SK-N-SH treated with all-trans-retinoic acid at 6 μM for 48 hours (cell line): ENCODE measurements at regions not wholly inside any gene's neighbourhood (a gene's known extent, or its start where the extent isn't known, plus 50 kb on each side); places are given as distances from the start of the nearest gene placed in this dataset.
A peak's percentile ranks its signal among the peaks of the same experiment; 100 is the strongest.

Experiments used
- ATAC-seq: fragments of 200-7000 bp; cut with Tn5 transposase; 3 replicates; pipeline ENCODE4 v1.9.1; 2020; ENCODE audit warnings: mild to moderate bottlenecking, moderate library complexity
- ARNTL ChIP-seq: fragments of 450-650 bp; formaldehyde crosslinking; IDR thresholded peaks from 2 replicates; pipeline ENCODE4 v1.5.0; 2020; ENCODE audit warnings: low read depth, mild to moderate bottlenecking, moderate library complexity, borderline replicate concordance
- BACH2 ChIP-seq: fragments of 250-450 bp; sonication (Bioruptor Pico); IDR thresholded peaks from 2 replicates; pipeline ENCODE4 v1.9.0; 2021; ENCODE audit warnings: mild to moderate bottlenecking, borderline replicate concordance
- CSDC2 ChIP-seq: fragments of 250-450 bp; sonication (Bioruptor Pico); IDR thresholded peaks from 2 replicates; pipeline ENCODE4 v1.5.0; 2020; ENCODE audit warnings: mild to moderate bottlenecking, moderate library complexity
- GLIS3 ChIP-seq: fragments of 250-450 bp; sonication (Bioruptor Pico); IDR thresholded peaks from 2 replicates; pipeline ENCODE4 v1.5.0; 2020; ENCODE audit warnings: mild to moderate bottlenecking, moderate library complexity
- ISL1 ChIP-seq: fragments of 250-450 bp; sonication (Bioruptor Pico); IDR thresholded peaks from 2 replicates; pipeline ENCODE4 v2.1.2; 2022; ENCODE audit warnings: mild to moderate bottlenecking, moderate library complexity
- OSR1 ChIP-seq: fragments of 250-450 bp; sonication (Bioruptor Pico); IDR thresholded peaks from 2 replicates; pipeline ENCODE4 v1.8.0; 2022; ENCODE audit warnings: moderate library complexity, mild to moderate bottlenecking, inconsistent platforms
- PPARA ChIP-seq: fragments of 250-450 bp; sonication (Bioruptor Pico); IDR thresholded peaks from 2 replicates; pipeline ENCODE4 v1.5.0; 2020; ENCODE audit warnings: mild to moderate bottlenecking, borderline replicate concordance
- RARB ChIP-seq: fragments of 250-450 bp; sonication (Bioruptor Pico); IDR thresholded peaks from 2 replicates; pipeline ENCODE4 v1.8.0; 2021; ENCODE audit warnings: mild to moderate bottlenecking, moderate library complexity
- SNAI2 ChIP-seq: fragments of 250-450 bp; sonication (Bioruptor Pico); IDR thresholded peaks from 2 replicates; pipeline ENCODE4 v1.5.0; 2020; ENCODE audit warnings: mild to moderate bottlenecking, moderate library complexity
- TCF4 ChIP-seq: fragments of 250-450 bp; sonication (Bioruptor Pico); IDR thresholded peaks from 2 replicates; pipeline ENCODE4 v1.8.0; 2021; ENCODE audit warnings: mild to moderate bottlenecking, moderate library complexity, borderline replicate concordance
- TOX ChIP-seq: fragments of 250-450 bp; sonication (Bioruptor Pico); IDR thresholded peaks from 2 replicates; pipeline ENCODE4 v1.8.0; 2021; ENCODE audit warnings: mild to moderate bottlenecking, moderate library complexity, borderline replicate concordance
- ZC3H10 ChIP-seq: fragments of 250-450 bp; sonication (Bioruptor Pico); IDR thresholded peaks from 2 replicates; pipeline ENCODE4 v1.5.1; 2021; ENCODE audit warnings: mild to moderate bottlenecking, moderate library complexity
- ZFP3 ChIP-seq: fragments of 250-450 bp; sonication (Bioruptor Pico); IDR thresholded peaks from 2 replicates; pipeline ENCODE4 v1.5.0; 2020; ENCODE audit warnings: mild to moderate bottlenecking, moderate library complexity
- ZFP30 ChIP-seq: fragments of 450-650 bp; formaldehyde crosslinking; IDR thresholded peaks from 2 replicates; pipeline ENCODE4 v1.5.0; 2022; ENCODE audit warnings: mild to moderate bottlenecking, moderate library complexity
- ZNF565 ChIP-seq: fragments of 450-650 bp; formaldehyde crosslinking; conservative IDR thresholded peaks from 2 replicates; pipeline ENCODE4 v1.5.0; 2020; ENCODE audit warnings: low read depth, mild to moderate bottlenecking, moderate library complexity
- ZNF70 ChIP-seq: fragments of 450-650 bp; formaldehyde crosslinking; IDR thresholded peaks from 2 replicates; pipeline ENCODE4 v1.5.0; 2020; ENCODE audit warnings: mild to moderate bottlenecking, moderate library complexity
- ZNF8 ChIP-seq: fragments of 450-650 bp; formaldehyde crosslinking; IDR thresholded peaks from 2 replicates; pipeline ENCODE4 v1.5.0; 2020; ENCODE audit warnings: mild to moderate bottlenecking, moderate library complexity
- TF ChIP-seq, protein P1 (sequence below): fragments of 250-450 bp; sonication (Bioruptor Pico); IDR thresholded peaks from 2 replicates; pipeline ENCODE4 v1.5.1; 2020; ENCODE audit warnings: low read depth, mild to moderate bottlenecking, moderate library complexity
- TF ChIP-seq, protein P2 (sequence below): fragments of 250-450 bp; sonication (Bioruptor Pico); IDR thresholded peaks from 2 replicates; pipeline ENCODE4 v1.5.1; 2021; ENCODE audit warnings: mild to moderate bottlenecking, moderate library complexity
- TF ChIP-seq, protein P3 (sequence below): fragments of 250-450 bp; sonication (Bioruptor Pico); IDR thresholded peaks from 2 replicates; pipeline ENCODE4 v1.8.0; 2020; ENCODE audit warnings: mild to moderate bottlenecking, moderate library complexity, borderline replicate concordance
- TF ChIP-seq, protein P4 (sequence below): fragments of 250-450 bp; sonication (Bioruptor Pico); IDR thresholded peaks from 2 replicates; pipeline ENCODE4 v1.5.0; 2020; ENCODE audit warnings: mild to moderate bottlenecking, moderate library complexity
- TF ChIP-seq, protein P5 (sequence below): fragments of 250-450 bp; sonication (Bioruptor Pico); IDR thresholded peaks from 2 replicates; pipeline ENCODE4 v1.8.0; 2021; ENCODE audit warnings: low read depth, mild to moderate bottlenecking, moderate library complexity, borderline replicate concordance

DNA sequence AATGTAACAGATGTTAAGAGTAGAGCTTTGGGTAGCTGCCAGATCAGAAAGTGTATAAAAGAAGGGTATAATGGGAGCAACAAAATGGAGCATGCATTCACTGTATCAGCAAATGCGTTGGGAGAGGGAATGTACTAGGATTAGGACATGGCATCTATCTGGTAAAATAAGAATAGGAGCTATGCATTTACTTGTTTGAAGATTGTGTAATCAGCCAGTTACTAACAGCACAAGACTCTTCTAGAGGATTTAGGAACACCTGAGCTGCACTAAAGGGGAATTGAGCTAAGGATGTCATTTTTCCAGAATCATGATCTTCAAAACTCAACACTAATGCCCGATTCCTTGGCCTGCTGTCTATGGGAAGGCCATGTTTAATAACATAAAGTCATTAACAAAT is 394.2 kb upstream of the TNP1 start:
- no peak for ATAC-seq
- TF ChIP-seq, protein P1, sequence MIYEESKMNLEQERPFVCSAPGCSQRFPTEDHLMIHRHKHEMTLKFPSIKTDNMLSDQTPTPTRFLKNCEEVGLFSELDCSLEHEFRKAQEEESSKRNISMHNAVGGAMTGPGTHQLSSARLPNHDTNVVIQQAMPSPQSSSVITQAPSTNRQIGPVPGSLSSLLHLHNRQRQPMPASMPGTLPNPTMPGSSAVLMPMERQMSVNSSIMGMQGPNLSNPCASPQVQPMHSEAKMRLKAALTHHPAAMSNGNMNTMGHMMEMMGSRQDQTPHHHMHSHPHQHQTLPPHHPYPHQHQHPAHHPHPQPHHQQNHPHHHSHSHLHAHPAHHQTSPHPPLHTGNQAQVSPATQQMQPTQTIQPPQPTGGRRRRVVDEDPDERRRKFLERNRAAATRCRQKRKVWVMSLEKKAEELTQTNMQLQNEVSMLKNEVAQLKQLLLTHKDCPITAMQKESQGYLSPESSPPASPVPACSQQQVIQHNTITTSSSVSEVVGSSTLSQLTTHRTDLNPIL (CRISPR knock-in tag), result no peak
- TF ChIP-seq TOX (CRISPR knock-in tag) (no peak), PPARA (CRISPR knock-in tag) (no peak), ZNF8 (CRISPR knock-in tag) (no peak), ARNTL (no peak), CSDC2 (no peak), RARB (CRISPR knock-in tag) (no peak)
- TF ChIP-seq, protein P2, sequence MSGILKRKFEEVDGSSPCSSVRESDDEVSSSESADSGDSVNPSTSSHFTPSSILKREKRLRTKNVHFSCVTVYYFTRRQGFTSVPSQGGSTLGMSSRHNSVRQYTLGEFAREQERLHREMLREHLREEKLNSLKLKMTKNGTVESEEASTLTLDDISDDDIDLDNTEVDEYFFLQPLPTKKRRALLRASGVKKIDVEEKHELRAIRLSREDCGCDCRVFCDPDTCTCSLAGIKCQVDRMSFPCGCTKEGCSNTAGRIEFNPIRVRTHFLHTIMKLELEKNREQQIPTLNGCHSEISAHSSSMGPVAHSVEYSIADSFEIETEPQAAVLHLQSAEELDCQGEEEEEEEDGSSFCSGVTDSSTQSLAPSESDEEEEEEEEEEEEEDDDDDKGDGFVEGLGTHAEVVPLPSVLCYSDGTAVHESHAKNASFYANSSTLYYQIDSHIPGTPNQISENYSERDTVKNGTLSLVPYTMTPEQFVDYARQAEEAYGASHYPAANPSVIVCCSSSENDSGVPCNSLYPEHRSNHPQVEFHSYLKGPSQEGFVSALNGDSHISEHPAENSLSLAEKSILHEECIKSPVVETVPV (CRISPR knock-in tag), result no peak

DNA sequence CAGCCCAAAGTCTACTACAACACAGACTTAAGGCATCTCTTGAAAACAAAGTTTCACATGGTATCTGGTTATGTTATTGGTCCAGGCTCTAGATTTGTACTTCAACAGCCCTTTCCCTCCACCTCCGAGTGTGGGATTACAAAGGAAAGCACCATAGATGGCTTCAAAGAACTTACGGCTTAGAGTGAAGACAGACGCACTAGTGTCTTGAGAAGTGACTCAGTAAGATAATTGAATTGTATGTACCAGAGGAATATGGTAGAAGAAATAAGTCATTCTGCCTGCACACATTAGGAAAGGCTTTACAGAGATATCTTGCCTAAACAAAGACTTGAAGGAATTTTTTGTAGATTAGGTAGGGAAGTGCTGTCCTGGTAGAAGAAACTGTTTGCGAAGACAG is 392.3 kb upstream of the TNP1 start:
- ATAC-seq, result peak; percentile 35; the same call in 2 of the 3 replicates
- peak; percentile 26; the same call in 1 of the 2 replicates for TF ChIP-seq ISL1 (CRISPR knock-in tag)
- no peak for TF ChIP-seq ARNTL
- peak; percentile 57; the same call in 1 of the 2 replicates for TF ChIP-seq ZC3H10 (CRISPR knock-in tag)

DNA sequence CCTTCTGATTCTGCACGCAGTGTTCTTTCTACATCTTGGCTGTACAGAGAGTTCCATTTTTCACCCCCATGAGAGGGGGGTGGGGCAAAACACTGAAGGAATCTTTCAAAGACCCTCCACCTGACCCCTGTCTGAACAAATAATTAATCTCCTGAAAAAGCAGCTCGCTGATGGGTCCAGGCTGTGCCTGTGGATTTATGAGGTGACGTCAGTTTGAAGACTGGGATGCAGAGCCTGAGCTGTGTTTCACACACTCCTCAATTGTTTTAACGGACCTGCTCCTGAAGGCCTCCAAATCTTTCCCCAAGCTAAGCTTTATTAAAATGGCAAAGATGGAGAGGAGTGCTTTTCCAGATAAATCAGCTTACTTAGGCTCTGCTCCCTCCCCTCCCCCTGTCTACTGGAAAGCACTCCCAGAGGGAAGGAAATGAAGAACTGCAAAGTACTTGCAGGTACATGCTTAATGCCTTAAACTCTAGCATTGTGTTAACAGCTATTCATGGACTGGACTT is 390.2 kb upstream of the TNP1 start:
- ATAC-seq, result no peak
- no peak for TF ChIP-seq RARB (CRISPR knock-in tag)
- TF ChIP-seq OSR1 (CRISPR knock-in tag), result no peak
- no peak for TF ChIP-seq ZFP3 (CRISPR knock-in tag)
- TF ChIP-seq BACH2, result no peak
- no peak for TF ChIP-seq ZNF8 (CRISPR knock-in tag)
- no peak for TF ChIP-seq CSDC2
- no peak for TF ChIP-seq ZNF565
- TF ChIP-seq, protein P3, sequence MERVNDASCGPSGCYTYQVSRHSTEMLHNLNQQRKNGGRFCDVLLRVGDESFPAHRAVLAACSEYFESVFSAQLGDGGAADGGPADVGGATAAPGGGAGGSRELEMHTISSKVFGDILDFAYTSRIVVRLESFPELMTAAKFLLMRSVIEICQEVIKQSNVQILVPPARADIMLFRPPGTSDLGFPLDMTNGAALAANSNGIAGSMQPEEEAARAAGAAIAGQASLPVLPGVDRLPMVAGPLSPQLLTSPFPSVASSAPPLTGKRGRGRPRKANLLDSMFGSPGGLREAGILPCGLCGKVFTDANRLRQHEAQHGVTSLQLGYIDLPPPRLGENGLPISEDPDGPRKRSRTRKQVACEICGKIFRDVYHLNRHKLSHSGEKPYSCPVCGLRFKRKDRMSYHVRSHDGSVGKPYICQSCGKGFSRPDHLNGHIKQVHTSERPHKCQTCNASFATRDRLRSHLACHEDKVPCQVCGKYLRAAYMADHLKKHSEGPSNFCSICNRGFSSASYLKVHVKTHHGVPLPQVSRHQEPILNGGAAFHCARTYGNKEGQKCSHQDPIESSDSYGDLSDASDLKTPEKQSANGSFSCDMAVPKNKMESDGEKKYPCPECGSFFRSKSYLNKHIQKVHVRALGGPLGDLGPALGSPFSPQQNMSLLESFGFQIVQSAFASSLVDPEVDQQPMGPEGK (CRISPR knock-in tag), result no peak
- no peak for TF ChIP-seq SNAI2 (CRISPR knock-in tag)
- no peak for TF ChIP-seq TOX (CRISPR knock-in tag)
- TF ChIP-seq, protein P4, sequence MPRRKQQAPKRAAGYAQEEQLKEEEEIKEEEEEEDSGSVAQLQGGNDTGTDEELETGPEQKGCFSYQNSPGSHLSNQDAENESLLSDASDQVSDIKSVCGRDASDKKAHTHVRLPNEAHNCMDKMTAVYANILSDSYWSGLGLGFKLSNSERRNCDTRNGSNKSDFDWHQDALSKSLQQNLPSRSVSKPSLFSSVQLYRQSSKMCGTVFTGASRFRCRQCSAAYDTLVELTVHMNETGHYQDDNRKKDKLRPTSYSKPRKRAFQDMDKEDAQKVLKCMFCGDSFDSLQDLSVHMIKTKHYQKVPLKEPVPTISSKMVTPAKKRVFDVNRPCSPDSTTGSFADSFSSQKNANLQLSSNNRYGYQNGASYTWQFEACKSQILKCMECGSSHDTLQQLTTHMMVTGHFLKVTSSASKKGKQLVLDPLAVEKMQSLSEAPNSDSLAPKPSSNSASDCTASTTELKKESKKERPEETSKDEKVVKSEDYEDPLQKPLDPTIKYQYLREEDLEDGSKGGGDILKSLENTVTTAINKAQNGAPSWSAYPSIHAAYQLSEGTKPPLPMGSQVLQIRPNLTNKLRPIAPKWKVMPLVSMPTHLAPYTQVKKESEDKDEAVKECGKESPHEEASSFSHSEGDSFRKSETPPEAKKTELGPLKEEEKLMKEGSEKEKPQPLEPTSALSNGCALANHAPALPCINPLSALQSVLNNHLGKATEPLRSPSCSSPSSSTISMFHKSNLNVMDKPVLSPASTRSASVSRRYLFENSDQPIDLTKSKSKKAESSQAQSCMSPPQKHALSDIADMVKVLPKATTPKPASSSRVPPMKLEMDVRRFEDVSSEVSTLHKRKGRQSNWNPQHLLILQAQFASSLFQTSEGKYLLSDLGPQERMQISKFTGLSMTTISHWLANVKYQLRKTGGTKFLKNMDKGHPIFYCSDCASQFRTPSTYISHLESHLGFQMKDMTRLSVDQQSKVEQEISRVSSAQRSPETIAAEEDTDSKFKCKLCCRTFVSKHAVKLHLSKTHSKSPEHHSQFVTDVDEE (CRISPR knock-in tag), result no peak
- TF ChIP-seq ARNTL, result no peak
- TF ChIP-seq ZNF70 (CRISPR knock-in tag), result no peak
- no peak for TF ChIP-seq ZC3H10 (CRISPR knock-in tag)
- no peak for TF ChIP-seq ISL1 (CRISPR knock-in tag)
- no peak for TF ChIP-seq TCF4 (CRISPR knock-in tag)
- TF ChIP-seq GLIS3 (CRISPR knock-in tag), result no peak
- TF ChIP-seq, protein P1 (CRISPR knock-in tag), result no peak
- TF ChIP-seq, protein P5, sequence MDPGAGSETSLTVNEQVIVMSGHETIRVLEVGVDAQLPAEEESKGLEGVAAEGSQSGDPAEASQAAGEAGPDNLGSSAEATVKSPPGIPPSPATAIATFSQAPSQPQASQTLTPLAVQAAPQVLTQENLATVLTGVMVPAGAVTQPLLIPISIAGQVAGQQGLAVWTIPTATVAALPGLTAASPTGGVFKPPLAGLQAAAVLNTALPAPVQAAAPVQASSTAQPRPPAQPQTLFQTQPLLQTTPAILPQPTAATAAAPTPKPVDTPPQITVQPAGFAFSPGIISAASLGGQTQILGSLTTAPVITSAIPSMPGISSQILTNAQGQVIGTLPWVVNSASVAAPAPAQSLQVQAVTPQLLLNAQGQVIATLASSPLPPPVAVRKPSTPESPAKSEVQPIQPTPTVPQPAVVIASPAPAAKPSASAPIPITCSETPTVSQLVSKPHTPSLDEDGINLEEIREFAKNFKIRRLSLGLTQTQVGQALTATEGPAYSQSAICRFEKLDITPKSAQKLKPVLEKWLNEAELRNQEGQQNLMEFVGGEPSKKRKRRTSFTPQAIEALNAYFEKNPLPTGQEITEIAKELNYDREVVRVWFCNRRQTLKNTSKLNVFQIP (CRISPR knock-in tag), result no peak
- no peak for TF ChIP-seq ZFP30 (CRISPR knock-in tag)
- TF ChIP-seq, all 23 proteins: peak for 0
